T47D (cell line): ENCODE measurements at regions not wholly inside any gene's neighbourhood (a gene's known extent, or its start where the extent isn't known, plus 50 kb on each side); places are given as distances from the start of the nearest gene placed in this dataset.
A peak's percentile ranks its signal among the peaks of the same experiment; 100 is the strongest.

ENCODE experiments used
- DNase-seq, 2 experiments: peaks; one replicate each; pipeline versions ENCODE4 v3.0.0 to v3.0.0-alpha.2; 2011 to 2012; ENCODE audit warnings: low read depth in 1 of 2, low spot score in 1 of 2
- JUND ChIP-seq: IDR thresholded peaks from 2 replicates; pipeline ENCODE4 v1.6.1; 2012; ENCODE audit warnings: low read depth
- in situ Hi-C: cut with HindIII; loops from 2 replicates; pipeline ENCODE4 v1.10.0; 2016; ENCODE audit warnings: low sequenced_read_pairs, low pct_unique_long_range_greater_than_20kb

- TF ChIP-seq JUND: no peak
- in situ Hi-C loops: no loop called here
- DNase-seq: no peak
Measured at GRCh38 chr2:65706411-65706810, 274.0 kb upstream of the SPRED2 start.

DNA sequence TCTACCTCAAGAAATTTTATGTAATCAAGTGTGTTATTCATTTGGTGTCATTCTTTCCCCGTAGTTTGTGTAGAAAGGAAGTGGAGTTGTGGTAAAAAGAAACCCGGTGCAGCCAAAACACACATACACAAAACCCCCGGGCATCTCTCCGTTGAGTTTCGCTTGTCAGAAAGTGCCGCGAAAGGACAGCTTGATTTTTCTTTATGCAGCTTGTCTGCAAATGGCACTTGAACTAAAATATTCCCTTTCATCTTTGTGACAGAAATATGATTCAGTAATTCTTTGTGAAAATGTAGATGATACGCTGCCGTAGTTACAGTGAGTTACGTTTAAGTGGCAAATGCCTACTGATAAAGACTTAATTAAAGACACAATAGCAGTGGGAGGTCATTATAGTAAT is 268.8 kb upstream of the SPRED2 start:
- no peak for DNase-seq
- in situ Hi-C loops: no loop called here
- TF ChIP-seq JUND: no peak

- DNase-seq: no peak
- in situ Hi-C loops: no loop called here
Measured at GRCh38 chr2:65700720-65701119, 268.3 kb upstream of the SPRED2 start.

GRCh38 chr2:65700004-65700651 is 267.7 kb upstream of the SPRED2 start:
- DNase-seq: no peak
- TF ChIP-seq JUND: no peak
- in situ Hi-C loops: no loop called here

More at GRCh38 chr2:65700720-65701119, 268.3 kb upstream of the SPRED2 start:
- TF ChIP-seq JUND: no peak

DNA sequence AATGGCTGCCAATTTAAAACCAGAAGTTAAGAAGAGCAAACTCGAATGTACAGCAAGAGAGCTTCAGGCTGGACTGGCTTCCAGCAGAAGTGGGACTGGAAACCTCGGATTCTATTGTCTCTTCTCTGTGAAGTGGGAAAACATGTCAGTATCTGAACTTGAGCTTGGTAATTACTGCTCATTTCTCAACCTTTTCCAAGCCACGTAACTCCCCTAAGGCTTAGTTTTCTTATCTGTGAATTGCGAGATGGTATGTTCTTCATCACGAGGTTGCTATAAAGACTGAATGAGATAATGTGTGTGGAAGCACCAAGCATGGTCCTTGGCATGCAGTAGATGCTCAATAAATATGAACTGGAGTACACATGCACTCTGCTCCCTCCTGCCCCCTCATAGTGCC is 259.4 kb upstream of the SPRED2 start:
- TF ChIP-seq JUND: no peak
- in situ Hi-C loops: no loop called here
- no peak for DNase-seq

- TF ChIP-seq JUND: no peak
- in situ Hi-C loops: no loop called here
Measured at GRCh38 chr2:65688141-65688886, 255.9 kb upstream of the SPRED2 start.

GRCh38 chr2:65687614-65688013 is 255.2 kb upstream of the SPRED2 start:
- DNase-seq: no peak
- in situ Hi-C loops: no loop called here
- TF ChIP-seq JUND: no peak

More at GRCh38 chr2:65688141-65688886, 255.9 kb upstream of the SPRED2 start:
- DNase-seq: no peak

DNA sequence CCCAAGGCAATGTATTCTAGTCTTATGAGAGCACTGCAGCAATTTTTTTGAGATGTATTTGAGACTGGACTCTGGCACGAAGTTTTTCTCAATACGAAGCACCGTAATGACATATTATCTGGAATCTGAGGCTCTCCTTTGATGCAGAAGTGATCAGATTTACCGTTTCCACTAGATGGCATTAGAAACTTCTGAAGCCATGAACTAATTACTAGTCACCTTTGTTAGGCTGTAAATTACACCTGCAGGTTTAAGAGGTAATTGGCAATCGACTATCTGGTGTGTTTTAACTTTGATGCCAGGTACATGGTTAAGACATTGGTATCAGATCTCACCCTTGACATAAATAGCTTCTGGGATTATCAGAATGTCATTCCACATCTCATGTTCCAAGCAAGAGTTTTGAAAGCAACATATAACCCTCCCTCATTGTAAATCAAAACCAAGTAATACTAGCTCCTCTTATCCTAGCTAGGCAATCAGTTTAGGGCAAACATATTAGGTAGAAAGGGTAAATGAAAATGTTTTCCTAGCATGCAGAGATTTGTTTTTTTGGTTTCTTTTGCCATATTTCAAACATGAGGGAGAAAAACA is 254.6 kb upstream of the SPRED2 start:
- no peak for TF ChIP-seq JUND
- in situ Hi-C loops: no loop called here
- DNase-seq: no peak

GRCh38 chr2:65681503-65681902 is 249.1 kb upstream of the SPRED2 start:
- in situ Hi-C loops: no loop called here
- no peak for DNase-seq
- no peak for TF ChIP-seq JUND

GRCh38 chr2:65678779-65679391 is 246.5 kb upstream of the SPRED2 start:
- no peak for DNase-seq
- in situ Hi-C loops: no loop called here

DNA sequence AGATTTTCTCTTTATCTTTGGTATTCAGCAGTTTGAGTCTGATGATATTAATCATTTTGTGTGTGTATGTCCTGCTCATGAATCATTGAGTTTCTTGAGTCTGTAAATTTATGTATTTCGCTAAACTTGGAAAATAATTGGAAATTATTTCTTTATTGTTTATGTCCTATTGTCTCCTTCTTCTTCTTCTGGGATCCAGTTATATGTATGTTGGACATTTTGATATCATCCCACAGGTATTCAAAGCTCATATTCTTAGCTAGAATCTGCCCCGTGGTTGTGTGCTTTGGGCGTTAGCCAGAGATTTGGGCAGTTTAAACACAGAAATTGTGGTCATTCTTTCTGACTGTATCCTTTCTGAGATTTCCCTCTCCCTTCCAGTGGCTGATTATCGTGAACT is 243.0 kb upstream of the SPRED2 start:
- in situ Hi-C loops: no loop called here
- TF ChIP-seq JUND: no peak
- peak in 1 of 2 experiments; percentile 22 for DNase-seq

More at GRCh38 chr2:65678779-65679391, 246.5 kb upstream of the SPRED2 start:
- TF ChIP-seq JUND: no peak

- in situ Hi-C loops: no loop called here
- DNase-seq: no peak
Measured at GRCh38 chr2:65671670-65672242, 239.4 kb upstream of the SPRED2 start.

More at GRCh38 chr2:65671670-65672242, 239.4 kb upstream of the SPRED2 start:
- TF ChIP-seq JUND: no peak
